ENCODE measurements at regions not wholly inside any gene's neighbourhood (a gene's known extent, or its start where the extent isn't known, plus 50 kb on each side); places are given as distances from the start of the nearest gene placed in this dataset.

DNA sequence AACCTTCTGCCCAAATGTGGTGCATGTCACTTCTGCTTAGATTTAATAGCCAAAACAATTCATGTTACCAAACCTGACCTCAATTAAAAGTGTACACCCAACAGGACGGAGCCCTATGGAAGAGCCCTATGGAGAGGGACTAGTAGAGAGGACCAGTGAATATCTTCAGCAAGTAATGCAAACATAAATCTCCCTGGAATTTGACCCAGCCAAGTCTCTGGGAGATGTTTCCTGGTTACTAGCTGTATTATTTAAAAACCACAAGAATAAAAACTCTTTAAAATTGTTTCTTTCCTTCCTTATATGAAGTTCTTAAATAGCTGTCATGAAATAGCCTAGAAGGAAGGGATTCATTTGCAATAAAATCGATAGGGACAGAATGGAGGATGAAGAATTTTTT, 255.8 kb downstream of the CDH11 start:
- Histone ChIP-seq H3K9ac (ENCODE audit: extremely low read depth, insufficient read length, low read length) (no peak overlapping the region), H2BK15ac (ENCODE audit: low read depth, low read length) (no peak overlapping the region), H3K27ac (ENCODE audit: insufficient read length, low read depth, low read length) (no peak overlapping the region)

More for the DNA sequence above, 255.8 kb downstream of the CDH11 start:
- Mint-ChIP-seq H3K4me3 (no peak overlapping the region), H3K4me1 (no peaks in the 10 kb centered on the region), H3K9me3 (no peaks in the 10 kb centered on the region), H3K36me3 (ENCODE audit: insufficient read depth in 1 of 3, low read depth in 3 of 3) (no peaks in the 10 kb centered on the region), H3K27ac (no peak overlapping the region), H3K27me3 (ENCODE audit: low read depth) (no peaks in the 10 kb centered on the region)
- H3K79me2 ChIP-seq (ENCODE audit: insufficient read depth, low read length): no peaks in the 10 kb centered on the region
- no peak overlapping the region for H3T11ph ChIP-seq (ENCODE audit: low read length)
- no peak for DNase-seq
- H3K56ac ChIP-seq (ENCODE audit: insufficient read length, low read depth, low read length): no peak overlapping the region
- H3K4me1 ChIP-seq (ENCODE audit: insufficient read depth, low read length): no peaks in the 10 kb centered on the region
- TF ChIP-seq, protein P1, sequence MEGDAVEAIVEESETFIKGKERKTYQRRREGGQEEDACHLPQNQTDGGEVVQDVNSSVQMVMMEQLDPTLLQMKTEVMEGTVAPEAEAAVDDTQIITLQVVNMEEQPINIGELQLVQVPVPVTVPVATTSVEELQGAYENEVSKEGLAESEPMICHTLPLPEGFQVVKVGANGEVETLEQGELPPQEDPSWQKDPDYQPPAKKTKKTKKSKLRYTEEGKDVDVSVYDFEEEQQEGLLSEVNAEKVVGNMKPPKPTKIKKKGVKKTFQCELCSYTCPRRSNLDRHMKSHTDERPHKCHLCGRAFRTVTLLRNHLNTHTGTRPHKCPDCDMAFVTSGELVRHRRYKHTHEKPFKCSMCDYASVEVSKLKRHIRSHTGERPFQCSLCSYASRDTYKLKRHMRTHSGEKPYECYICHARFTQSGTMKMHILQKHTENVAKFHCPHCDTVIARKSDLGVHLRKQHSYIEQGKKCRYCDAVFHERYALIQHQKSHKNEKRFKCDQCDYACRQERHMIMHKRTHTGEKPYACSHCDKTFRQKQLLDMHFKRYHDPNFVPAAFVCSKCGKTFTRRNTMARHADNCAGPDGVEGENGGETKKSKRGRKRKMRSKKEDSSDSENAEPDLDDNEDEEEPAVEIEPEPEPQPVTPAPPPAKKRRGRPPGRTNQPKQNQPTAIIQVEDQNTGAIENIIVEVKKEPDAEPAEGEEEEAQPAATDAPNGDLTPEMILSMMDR (conservative IDR thresholded peaks at IDR 0.05): no peak
- H2AK5ac ChIP-seq (ENCODE audit: insufficient read length, low read length): no peak overlapping the region
- no peaks in the 10 kb centered on the region for H4K20me1 ChIP-seq (ENCODE audit: control insufficient read depth, insufficient read depth, insufficient read length)
- no peak overlapping the region for H2BK5ac ChIP-seq (ENCODE audit: insufficient read length, low read length)
- H2BK20ac ChIP-seq (ENCODE audit: low read depth, low read length, poor library complexity, severe bottlenecking): no peak overlapping the region
- no peak overlapping the region for H4K5ac ChIP-seq (ENCODE audit: insufficient read length, low read depth, low read length)
- H2BK120ac ChIP-seq (ENCODE audit: low read depth, low read length, poor library complexity, severe bottlenecking): no peak overlapping the region
- no peak overlapping the region for H2AFZ ChIP-seq (ENCODE audit: low read length)
- no peak overlapping the region for H2BK12ac ChIP-seq (ENCODE audit: insufficient read length, low read depth, low read length)
- no CpG with 5 or more reads among the region's 2 CpGs for WGBS (ENCODE audit: extremely low coverage, insufficient read length, low lambda C conversion rate)
- H3K14ac ChIP-seq (ENCODE audit: insufficient read depth, low read length): no peak overlapping the region
- no peaks in the 10 kb centered on the region for H3K79me1 ChIP-seq (ENCODE audit: insufficient read depth, low read depth, low read length, poor library complexity, severe bottlenecking)
- no peaks in the 10 kb centered on the region for H3K27me3 ChIP-seq (ENCODE audit: insufficient read depth, low read length)
- H4K91ac ChIP-seq (ENCODE audit: insufficient read length, low read depth, low read length): no peak overlapping the region
- no peak overlapping the region for H3K4ac ChIP-seq (ENCODE audit: low read depth, low read length)
- no peaks in the 10 kb centered on the region for H3K23me2 ChIP-seq (ENCODE audit: insufficient read length, low read depth, low read length, poor library complexity, severe bottlenecking)
- no peak overlapping the region for H4K8ac ChIP-seq (replicated peaks; ENCODE audit: insufficient read length, low read depth, low read length)
- no peak overlapping the region for H3K4me2 ChIP-seq (ENCODE audit: insufficient read depth, insufficient read length, low read length)
- no peak overlapping the region for H3K18ac ChIP-seq (ENCODE audit: insufficient read length, low read depth, low read length)
- H3K23ac ChIP-seq (ENCODE audit: insufficient read length, low read depth, low read length): no peak overlapping the region
- H3K9me3 ChIP-seq (ENCODE audit: control insufficient read depth, low read depth, low read length): no peaks in the 10 kb centered on the region

All from H9 (cell line).